ES-I3 (cell line): ENCODE measurements at regions not wholly inside any gene's neighbourhood (a gene's known extent, or its start where the extent isn't known, plus 50 kb on each side); places are given as distances from the start of the nearest gene placed in this dataset.

Experiments
- H3K36me3 ChIP-seq: 2 replicates; pipeline ENCODE4 v1.6.1; 2013; ENCODE audit warnings: mild to moderate bottlenecking, low read length, control low read depth, moderate library complexity; ENCODE audit not compliant: insufficient read depth
- H3K4me1 ChIP-seq: 2 replicates; pipeline ENCODE4 v1.6.1; 2013; ENCODE audit warnings: mild to moderate bottlenecking, control low read depth, low read length; ENCODE audit not compliant: insufficient read depth
- H3K9ac ChIP-seq: 2 replicates; pipeline ENCODE4 v1.6.1; 2013; ENCODE audit warnings: low read depth, mild to moderate bottlenecking, low read length, moderate library complexity
- H3K9me3 ChIP-seq: 2 replicates; pipeline ENCODE4 v1.6.1; 2013; ENCODE audit warnings: mild to moderate bottlenecking, low read length, moderate library complexity; ENCODE audit not compliant: control insufficient read depth, insufficient read depth

- Histone ChIP-seq H3K9me3 (0 out of 2 replicates have a peak, but pooled peaks cover 3% of the 10 kb centered on the region), H3K9ac (no peak overlapping the region), H3K4me1 (no peaks in the 10 kb centered on the region), H3K36me3 (no peaks in the 10 kb centered on the region)
Observed at GRCh38 chr13:111394211-111394922, 73.9 kb downstream of the TEX29 start.

- Histone ChIP-seq H3K36me3 (no peaks in the 10 kb centered on the region), H3K9me3 (0 out of 2 replicates have a peak, but pooled peaks cover 3% of the 10 kb centered on the region), H3K4me1 (no peaks in the 10 kb centered on the region), H3K9ac (no peak overlapping the region)
Observed at GRCh38 chr13:111395511-111396393, 75.3 kb downstream of the TEX29 start.

DNA sequence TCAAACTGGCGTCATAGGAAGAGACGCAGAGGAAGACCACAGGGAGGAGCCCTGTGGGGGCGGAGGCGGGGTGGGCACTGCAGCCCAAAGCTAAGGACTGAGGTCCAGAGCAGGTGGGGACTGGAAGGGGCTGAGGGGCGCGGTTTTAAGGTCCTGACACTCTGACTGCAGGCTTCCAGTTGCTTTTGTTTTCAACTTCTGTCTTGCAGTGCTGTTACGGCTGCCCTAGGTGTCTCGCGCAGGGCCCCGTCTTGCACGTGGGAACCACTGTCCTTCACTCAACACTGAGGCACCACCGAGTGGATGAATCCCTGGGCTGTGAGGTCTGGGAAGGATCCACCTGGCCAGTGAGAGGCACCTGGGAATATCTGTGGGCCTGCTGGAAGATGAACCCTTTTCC is 76.0 kb downstream of the TEX29 start:
- H3K9ac ChIP-seq: no peak overlapping the region
- H3K9me3 ChIP-seq: 0 out of 2 replicates have a peak, but pooled peaks cover 3% of the 10 kb centered on the region
- no peaks in the 10 kb centered on the region for H3K36me3 ChIP-seq
- H3K4me1 ChIP-seq: no peaks in the 10 kb centered on the region

GRCh38 chr13:111397202-111397880 is 76.9 kb downstream of the TEX29 start:
- Histone ChIP-seq H3K4me1 (no peaks in the 10 kb centered on the region), H3K36me3 (no peaks in the 10 kb centered on the region), H3K9ac (no peak overlapping the region), H3K9me3 (0 out of 2 replicates have a peak, but pooled peaks cover 3% of the 10 kb centered on the region)

- Histone ChIP-seq H3K9ac (no peak overlapping the region), H3K36me3 (no peaks in the 10 kb centered on the region), H3K9me3 (0 out of 2 replicates have a peak, but pooled peaks cover 3% of the 10 kb centered on the region), H3K4me1 (no peaks in the 10 kb centered on the region)
Observed at GRCh38 chr13:111398196-111398595, 77.8 kb downstream of the TEX29 start.

DNA sequence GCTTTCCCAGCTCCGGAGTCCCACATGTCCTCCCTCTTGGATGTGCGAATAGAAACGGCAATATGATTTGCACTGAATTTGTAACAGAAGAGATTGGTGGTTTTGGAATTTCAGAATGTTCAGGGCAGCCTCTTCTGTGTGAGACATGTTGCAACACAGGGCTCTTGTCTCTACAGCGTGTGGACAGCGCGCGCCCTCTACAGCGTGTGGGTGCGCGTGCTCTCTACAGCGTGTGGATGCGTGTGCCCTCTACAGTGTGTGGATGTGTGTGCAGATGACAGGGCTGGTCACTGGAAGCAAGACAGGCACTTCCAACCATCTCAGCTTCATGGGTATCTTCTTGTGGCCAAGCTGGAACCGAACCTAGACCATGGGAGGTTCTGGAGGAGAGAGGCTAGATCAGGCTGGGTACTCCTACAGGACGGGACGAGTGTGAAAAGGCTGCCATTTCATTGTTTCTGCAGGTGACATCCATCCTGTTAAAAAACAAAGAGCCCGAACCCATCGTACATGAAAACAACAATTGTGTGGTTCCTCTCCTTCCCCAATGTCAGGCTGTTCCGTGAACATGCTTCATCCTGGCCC is 78.4 kb downstream of the TEX29 start:
- Histone ChIP-seq H3K36me3 (no peaks in the 10 kb centered on the region), H3K9ac (no peak overlapping the region), H3K4me1 (no peaks in the 10 kb centered on the region), H3K9me3 (0 out of 2 replicates have a peak, but pooled peaks cover 3% of the 10 kb centered on the region)

DNA sequence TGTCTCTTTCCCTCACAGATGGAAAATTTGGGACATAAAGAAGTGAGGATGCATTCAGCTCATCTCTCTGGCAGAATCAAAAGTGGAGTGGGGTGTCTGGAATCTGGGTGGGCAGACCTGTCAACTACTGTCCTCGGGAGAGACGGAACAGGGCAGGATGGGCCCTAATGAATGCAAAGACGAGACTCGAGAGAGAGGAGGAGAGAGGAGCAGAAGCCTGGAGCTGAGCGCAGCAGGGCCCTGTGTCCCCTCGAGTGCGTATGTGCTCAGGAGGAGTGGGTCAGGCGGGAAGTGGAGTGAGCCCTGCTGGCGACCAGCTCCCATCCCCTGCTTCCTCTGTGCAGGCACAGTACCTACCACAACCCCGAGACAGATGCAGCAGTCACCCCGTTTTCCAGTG is 78.9 kb downstream of the TEX29 start:
- H3K36me3 ChIP-seq: no peaks in the 10 kb centered on the region
- H3K9ac ChIP-seq: no peak overlapping the region
- no peaks in the 10 kb centered on the region for H3K4me1 ChIP-seq
- 0 out of 2 replicates have a peak, but pooled peaks cover 3% of the 10 kb centered on the region for H3K9me3 ChIP-seq

DNA sequence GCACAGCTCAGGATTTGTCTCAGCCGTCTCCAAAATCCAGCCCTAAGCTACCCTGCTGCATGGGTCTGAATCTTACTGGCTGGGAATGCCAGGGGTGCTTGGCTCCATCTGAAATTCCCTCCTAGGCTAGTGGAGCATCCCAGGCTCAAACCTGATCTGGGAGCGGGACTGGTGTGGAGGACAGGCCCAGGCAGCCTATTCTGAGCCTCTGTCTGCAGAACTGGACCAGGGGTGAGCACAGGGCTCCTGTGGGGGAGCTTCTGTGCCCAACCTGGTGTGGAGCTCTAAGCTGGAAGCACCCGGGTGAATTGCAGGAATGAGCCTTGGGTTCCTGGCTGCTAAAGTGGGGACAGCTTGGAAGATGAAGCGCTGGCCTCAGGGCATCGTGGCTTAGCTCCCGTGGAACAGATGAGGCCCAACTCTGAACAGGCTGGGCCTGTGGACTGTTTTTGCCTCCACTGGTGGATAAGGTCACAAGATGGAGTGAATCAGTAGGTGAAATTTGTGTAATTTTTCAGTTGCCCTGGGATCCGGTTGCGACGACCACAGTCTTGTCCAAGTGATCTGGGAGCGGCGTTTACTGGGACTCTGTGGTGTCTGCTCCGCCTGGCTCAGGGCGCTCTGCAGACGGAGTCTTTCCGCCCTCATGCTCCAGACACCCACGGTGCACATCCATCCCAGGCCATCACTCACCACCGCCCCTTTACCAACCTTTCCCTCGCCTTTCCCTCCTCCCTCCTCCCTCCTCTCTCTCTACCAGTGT is 79.5 kb downstream of the TEX29 start:
- Histone ChIP-seq H3K9ac (no peak overlapping the region), H3K4me1 (no peaks in the 10 kb centered on the region), H3K9me3 (0 out of 2 replicates have a peak, but pooled peaks cover 3% of the 10 kb centered on the region), H3K36me3 (no peaks in the 10 kb centered on the region)

DNA sequence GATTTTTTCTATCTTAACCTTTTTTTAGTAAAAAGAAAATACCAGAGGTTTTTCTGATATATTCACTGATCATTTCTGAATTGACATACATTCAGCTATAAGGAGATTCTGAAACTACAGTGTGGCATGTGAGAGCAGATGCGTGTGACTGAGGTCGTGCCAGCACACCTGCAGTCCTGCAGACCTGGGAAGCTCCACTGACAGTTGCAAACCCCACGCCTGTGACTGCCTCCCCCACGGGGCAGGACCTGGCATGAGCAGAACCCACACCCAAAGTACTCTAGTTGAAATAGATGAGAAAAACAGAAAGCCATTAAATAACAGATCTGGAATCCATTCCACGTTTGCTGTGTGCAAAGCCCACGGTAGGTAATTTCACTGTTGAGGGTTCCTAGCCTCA is 80.7 kb downstream of the TEX29 start:
- no peak overlapping the region for H3K9ac ChIP-seq
- H3K9me3 ChIP-seq: 0 out of 2 replicates have a peak, but pooled peaks cover 3% of the 10 kb centered on the region
- H3K4me1 ChIP-seq: no peaks in the 10 kb centered on the region
- no peaks in the 10 kb centered on the region for H3K36me3 ChIP-seq

- H3K36me3 ChIP-seq: no peaks in the 10 kb centered on the region
- 0 out of 2 replicates have a peak, but pooled peaks cover 3% of the 10 kb centered on the region for H3K9me3 ChIP-seq
- H3K4me1 ChIP-seq: no peaks in the 10 kb centered on the region
- no peak overlapping the region for H3K9ac ChIP-seq
Observed at GRCh38 chr13:111401755-111402154, 81.3 kb downstream of the TEX29 start.

DNA sequence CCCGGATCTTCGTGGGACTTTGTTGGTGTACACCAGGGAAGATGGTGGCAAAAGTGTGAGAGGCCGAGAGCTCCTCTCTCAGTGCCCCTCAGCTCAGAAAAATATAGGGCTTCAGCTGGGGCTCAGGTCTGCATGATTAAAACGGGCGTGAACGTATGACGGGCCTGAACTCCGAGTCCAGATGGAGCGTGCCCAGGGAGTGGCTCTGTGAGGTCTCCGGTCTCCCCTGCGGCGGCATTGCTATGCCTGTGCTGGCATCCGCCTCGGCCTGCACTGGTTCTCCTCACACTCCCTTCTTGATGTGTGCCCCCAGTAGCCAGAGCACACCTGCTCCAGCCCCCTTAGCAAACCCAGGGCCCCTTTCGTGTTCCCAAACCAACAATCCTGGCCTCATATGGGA is 82.0 kb downstream of the TEX29 start:
- Histone ChIP-seq H3K36me3 (no peaks in the 10 kb centered on the region), H3K4me1 (no peaks in the 10 kb centered on the region), H3K9me3 (0 out of 2 replicates have a peak, but pooled peaks cover 3% of the 10 kb centered on the region), H3K9ac (no peak overlapping the region)

DNA sequence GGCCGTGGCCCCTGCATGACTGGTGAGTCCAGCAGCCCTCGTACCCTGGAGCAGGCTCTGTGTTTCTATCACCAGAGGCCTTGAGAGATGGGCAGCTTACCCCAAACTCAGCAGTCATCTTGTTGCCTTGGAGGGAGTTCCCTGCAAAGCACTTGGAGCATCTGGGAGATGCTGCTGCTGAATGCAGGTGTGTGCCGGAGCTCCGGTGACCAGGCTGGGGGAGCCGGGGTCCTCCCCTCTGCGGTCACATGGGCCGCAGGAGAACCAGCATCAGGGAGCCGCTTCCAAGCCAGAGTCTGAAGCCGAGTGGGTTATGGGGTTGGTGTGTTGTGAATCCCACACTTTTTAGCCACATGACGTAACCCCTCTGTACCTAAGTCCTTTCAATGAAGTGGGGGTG is 82.8 kb downstream of the TEX29 start:
- Histone ChIP-seq H3K36me3 (no peaks in the 10 kb centered on the region), H3K4me1 (no peaks in the 10 kb centered on the region), H3K9me3 (0 out of 2 replicates have a peak, but pooled peaks cover under 1% of the 10 kb centered on the region), H3K9ac (no peak overlapping the region)

DNA sequence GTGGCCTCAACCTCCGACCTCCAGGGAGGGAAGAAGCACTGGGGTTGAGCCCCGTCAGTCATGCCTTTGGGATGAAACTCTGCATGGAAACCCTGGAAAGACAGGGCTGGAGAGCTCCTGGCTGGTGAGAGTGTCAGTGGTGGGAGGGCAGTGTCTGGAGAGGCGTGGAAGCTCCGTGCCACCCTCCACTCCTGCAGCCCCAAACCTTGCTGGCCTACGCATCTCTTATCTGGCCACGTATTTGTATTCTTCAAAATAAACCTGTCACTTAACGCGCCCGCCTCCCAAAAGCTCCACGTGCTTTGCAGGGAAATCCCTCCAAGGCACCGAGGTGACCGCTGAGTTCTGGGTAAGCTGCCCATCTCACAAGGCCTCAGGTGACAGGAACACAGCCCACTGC is 84.3 kb downstream of the TEX29 start:
- Histone ChIP-seq H3K9ac (no peak overlapping the region), H3K9me3 (no peaks in the 10 kb centered on the region), H3K4me1 (no peaks in the 10 kb centered on the region), H3K36me3 (no peaks in the 10 kb centered on the region)
